HCT116 (cell line): ENCODE measurements at regions not wholly inside any gene's neighbourhood (a gene's known extent, or its start where the extent isn't known, plus 50 kb on each side); places are given as distances from the start of the nearest gene placed in this dataset.

Experiments used
- ATAC-seq: fragments of 200-7000 bp; cut with Tn5 transposase; 2 replicates; pipeline ENCODE4 v1.9.1; 2020; ENCODE audit warnings: mild to moderate bottlenecking, moderate library complexity
- BruUV-seq: library from RNA; stranded (reverse); fragments of 400-500 nt; replicated peaks from 2 replicates; lab custom pipeline; 2021; lab: Mats Ljungman, UMichigan
- CTCF ChIA-PET: fragments of 300-600 bp; sonication (Branson Sonifier 250); formaldehyde crosslinking; loops from one replicate; lab custom pipeline; 2021; ENCODE audit warnings: antibody characterized with exemption; lab: Charles Lee
- POLR2A ChIA-PET: fragments of 300-600, 350-600 bp; sonication (Branson Sonifier 250); formaldehyde crosslinking; loops from one replicate; lab custom pipeline; 2021; ENCODE audit warnings: antibody characterized with exemption; lab: Charles Lee
- RAD21 ChIA-PET, 2 experiments: fragments of 300-600 bp; sonication (Branson Sonifier 250); formaldehyde crosslinking; loops; one replicate each; lab custom pipeline; 2023; ENCODE audit warnings: low total read pairs in 2 of 2; ENCODE audit not compliant: uncharacterized antibody in 2 of 2, unreplicated experiment in 2 of 2, low non-redundant PET in 1 of 2; lab: Charles Lee
- DNase-seq: peaks from one replicate; pipeline ENCODE4 v3.0.0-alpha.2; 2010; ENCODE audit warnings: low read depth, low spot score
- H2AFZ ChIP-seq: fragments of 200-600 bp; shearing (Covaris generic), sonication (generic); 2 replicates; pipeline ENCODE4 v1.6.1; 2017; ENCODE audit warnings: low read depth, mixed run types, mixed read lengths, antibody characterized with exemption, low read length; ENCODE audit not compliant: poor library complexity, severe bottlenecking
- H3K27ac ChIP-seq: 2 replicates; pipeline ENCODE4 v1.5.1; 2012; ENCODE audit warnings: low read depth, low read length
- H3K27me3 ChIP-seq: fragments of 200-600 bp; sonication (generic); 2 replicates; pipeline ENCODE4 v1.6.1; 2016; ENCODE audit warnings: mixed run types, low read length, mixed read lengths; ENCODE audit not compliant: insufficient read depth
- H3K36me3 ChIP-seq, 2 experiments: fragments of 200-500 bp in 1 of 2; fragments of 200-600 bp in 1 of 2; sonication (Bioruptor generic) in 1 of 2; sonication (generic) in 1 of 2; 2 replicates each; pipeline versions ENCODE4 v1.5.1 to v1.6.1; 2014 to 2016; ENCODE audit warnings: low read length in 2 of 2, inconsistent platforms in 1 of 2, mixed read lengths in 1 of 2, mixed run types in 1 of 2; ENCODE audit not compliant: insufficient read depth in 2 of 2, control insufficient read depth in 1 of 2
- H3K4me1 ChIP-seq, 2 experiments: fragments of 200-600 bp in 1 of 2; sonication (generic) in 1 of 2; 2 replicates each; pipeline versions ENCODE4 v1.5.1 to v1.6.1; 2012 to 2017; ENCODE audit warnings: low read length in 2 of 2, inconsistent platforms in 1 of 2, mild to moderate bottlenecking in 1 of 2, mixed read lengths in 1 of 2, mixed run types in 1 of 2, moderate library complexity in 1 of 2; ENCODE audit not compliant: insufficient read depth in 2 of 2, control insufficient read depth in 1 of 2
- H3K4me2 ChIP-seq: fragments of 200-600 bp; sonication (generic); 2 replicates; pipeline ENCODE4 v1.6.1; 2017; ENCODE audit warnings: mixed run types, low read length, mixed read lengths
- H3K4me3 ChIP-seq, 2 experiments: fragments of 200-600 bp in 1 of 2; sonication (generic) in 1 of 2; replicated peaks in 1 of 2; 2 replicates each; pipeline ENCODE4 v1.5.1; 2011 to 2016; ENCODE audit warnings: low read length in 2 of 2, control low read depth in 1 of 2, low read depth in 1 of 2, mild to moderate bottlenecking in 1 of 2, mixed read lengths in 1 of 2, mixed run types in 1 of 2
- H3K79me2 ChIP-seq: fragments of 200-600 bp; sonication (generic); 2 replicates; pipeline ENCODE4 v1.6.1; 2017; ENCODE audit warnings: mild to moderate bottlenecking, mixed run types, low read length, moderate library complexity, mixed read lengths; ENCODE audit not compliant: insufficient read depth
- H3K9ac ChIP-seq: fragments of 200-600 bp; sonication (generic); 2 replicates; pipeline ENCODE4 v1.6.1; 2016; ENCODE audit warnings: low read length, mixed read lengths
- H3K9me2 ChIP-seq: fragments of 200-600 bp; sonication (generic), shearing (Covaris generic); 2 replicates; pipeline ENCODE4 v1.6.1; 2017; ENCODE audit warnings: mixed run types, mild to moderate bottlenecking, moderate library complexity; ENCODE audit not compliant: insufficient read depth
- H3K9me3 ChIP-seq, 2 experiments: fragments of 200-500 bp in 1 of 2; fragments of 200-600 bp in 1 of 2; sonication (Bioruptor generic) in 1 of 2; sonication (generic) in 1 of 2; 2 replicates each; pipeline ENCODE4 v1.6.1; 2014 to 2017; ENCODE audit warnings: low read length in 2 of 2, mixed read lengths in 2 of 2, inconsistent platforms in 1 of 2, low read depth in 1 of 2, mild to moderate bottlenecking in 1 of 2, mixed run types in 1 of 2, moderate library complexity in 1 of 2; ENCODE audit not compliant: control insufficient read depth in 1 of 2, insufficient read depth in 1 of 2
- H4K20me1 ChIP-seq: fragments of 200-600 bp; sonication (generic), shearing (Covaris generic); 2 replicates; pipeline ENCODE4 v1.6.1; 2017; ENCODE audit warnings: mixed run types, mild to moderate bottlenecking, moderate library complexity; ENCODE audit not compliant: insufficient read depth
- CEBPB ChIP-seq: IDR thresholded peaks from 2 replicates; pipeline ENCODE4 v1.6.1; 2012; ENCODE audit warnings: low read depth
- EGR1 ChIP-seq: IDR thresholded peaks from 2 replicates; pipeline ENCODE4 v1.6.1; 2012; ENCODE audit warnings: low read depth
- ELF1 ChIP-seq: IDR thresholded peaks from 2 replicates; pipeline ENCODE4 v1.6.1; 2012; ENCODE audit warnings: low read depth, borderline replicate concordance
- EZH2phosphoT487 ChIP-seq: fragments of 200-600 bp; IDR thresholded peaks from 2 replicates; pipeline ENCODE4 v1.6.1; 2018; ENCODE audit warnings: antibody characterized with exemption, borderline replicate concordance
- MAX ChIP-seq: IDR thresholded peaks from 2 replicates; pipeline ENCODE4 v1.6.1; 2012
- YY1 ChIP-seq: IDR thresholded peaks from 2 replicates; pipeline ENCODE4 v1.6.1; 2011; ENCODE audit warnings: low read length, low read depth, moderate library complexity, mild to moderate bottlenecking; ENCODE audit not compliant: insufficient replicate concordance; ENCODE audit errors: extremely low read depth
- ZNF274 ChIP-seq: fragments of 200-500 bp; sonication (Bioruptor generic); IDR thresholded peaks from 2 replicates; pipeline ENCODE4 v1.6.1; 2014; ENCODE audit warnings: mild to moderate bottlenecking, low read depth, low read length, inconsistent platforms
- intact Hi-C: fragments of 100-400 bp; cut with micrococcal nuclease; formaldehyde crosslinking; loops from 2 replicates; pipeline ENCODE4 v1.10.0; 2022
- TF ChIP-seq, protein P1 (sequence below): IDR thresholded peaks from 2 replicates; pipeline ENCODE4 v1.6.1; 2011; ENCODE audit warnings: mild to moderate bottlenecking, low read length, moderate library complexity; ENCODE audit not compliant: insufficient replicate concordance; ENCODE audit errors: extremely low read depth
- TF ChIP-seq, protein P2 (sequence below): IDR thresholded peaks from 2 replicates; pipeline ENCODE4 v1.6.1; 2012

- no peaks in the 10 kb centered on the region for H4K20me1 ChIP-seq
- no peaks in the 10 kb centered on the region for H3K9me2 ChIP-seq
- intact Hi-C loops: no loop called here
- H3K27ac ChIP-seq: no peak overlapping the region
- POLR2A ChIA-PET: no interaction called here
- TF ChIP-seq ZNF274: no peak
- TF ChIP-seq CEBPB: no peak
- TF ChIP-seq MAX: no peak
- TF ChIP-seq EZH2phosphoT487: no peak
- TF ChIP-seq, protein P1, sequence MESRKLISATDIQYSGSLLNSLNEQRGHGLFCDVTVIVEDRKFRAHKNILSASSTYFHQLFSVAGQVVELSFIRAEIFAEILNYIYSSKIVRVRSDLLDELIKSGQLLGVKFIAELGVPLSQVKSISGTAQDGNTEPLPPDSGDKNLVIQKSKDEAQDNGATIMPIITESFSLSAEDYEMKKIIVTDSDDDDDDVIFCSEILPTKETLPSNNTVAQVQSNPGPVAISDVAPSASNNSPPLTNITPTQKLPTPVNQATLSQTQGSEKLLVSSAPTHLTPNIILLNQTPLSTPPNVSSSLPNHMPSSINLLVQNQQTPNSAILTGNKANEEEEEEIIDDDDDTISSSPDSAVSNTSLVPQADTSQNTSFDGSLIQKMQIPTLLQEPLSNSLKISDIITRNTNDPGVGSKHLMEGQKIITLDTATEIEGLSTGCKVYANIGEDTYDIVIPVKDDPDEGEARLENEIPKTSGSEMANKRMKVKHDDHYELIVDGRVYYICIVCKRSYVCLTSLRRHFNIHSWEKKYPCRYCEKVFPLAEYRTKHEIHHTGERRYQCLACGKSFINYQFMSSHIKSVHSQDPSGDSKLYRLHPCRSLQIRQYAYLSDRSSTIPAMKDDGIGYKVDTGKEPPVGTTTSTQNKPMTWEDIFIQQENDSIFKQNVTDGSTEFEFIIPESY: no peak
- TF ChIP-seq, all 23 proteins: peak for 0
- H3K27me3 ChIP-seq: no peaks in the 10 kb centered on the region
- no peaks in the 10 kb centered on the region for H3K4me1 ChIP-seq
- no peak overlapping the region for H2AFZ ChIP-seq
- ChIA-PET RAD21 (no interaction called here), CTCF (no interaction called here)
- H3K4me3 ChIP-seq: no peak overlapping the region
- peaks cover 0 to 10% of the 10 kb centered on the region in 2 experiments; a peak in 2 of 4 replicates for H3K9me3 ChIP-seq
- ATAC-seq: no peak
- BruUV-seq: no TSS peak
- no peak overlapping the region for H3K9ac ChIP-seq
- H3K4me2 ChIP-seq: no peak overlapping the region
- H3K79me2 ChIP-seq: no peaks in the 10 kb centered on the region
- no peaks in the 10 kb centered on the region for H3K36me3 ChIP-seq
- no peak for DNase-seq
Observed at GRCh38 chr7:68025369-68025768, 1028.7 kb downstream of the TYW1 start.

DNA sequence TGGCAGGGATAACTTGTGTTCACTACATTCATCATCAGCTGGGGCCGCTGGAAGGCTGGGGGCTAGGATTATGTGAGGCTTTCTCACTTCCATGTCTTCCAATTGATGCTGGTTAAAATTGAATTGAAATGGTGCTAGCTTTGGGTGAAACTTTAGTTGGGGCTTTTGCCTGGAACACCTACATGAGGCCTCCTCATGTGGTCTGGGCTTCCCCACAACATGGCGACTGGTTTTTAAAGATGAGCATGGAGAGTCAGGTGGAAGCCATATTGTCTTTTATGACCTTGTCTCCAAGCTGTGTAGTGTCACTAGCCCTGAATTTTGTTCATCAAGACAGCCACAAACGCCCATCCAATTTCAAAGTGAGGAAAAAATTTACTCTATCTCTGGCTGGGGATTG is 1033.9 kb downstream of the TYW1 start:
- Histone ChIP-seq H3K9me3 (peaks cover 0 to 10% of the 10 kb centered on the region in 2 experiments; a peak in 2 of 4 replicates), H3K27me3 (no peaks in the 10 kb centered on the region), H4K20me1 (no peaks in the 10 kb centered on the region), H3K27ac (no peak overlapping the region), H3K4me2 (no peak overlapping the region), H3K9me2 (no peaks in the 10 kb centered on the region), H2AFZ (no peak overlapping the region), H3K4me1 (no peaks in the 10 kb centered on the region), H3K4me3 (no peak overlapping the region), H3K79me2 (no peaks in the 10 kb centered on the region), H3K36me3 (no peaks in the 10 kb centered on the region), H3K9ac (no peak overlapping the region)
- no peak for ATAC-seq
- intact Hi-C loops: no loop called here
- TF ChIP-seq EGR1 (no peak), YY1 (no peak), CEBPB (no peak), ELF1 (no peak), EZH2phosphoT487 (no peak)
- TF ChIP-seq, protein P2, sequence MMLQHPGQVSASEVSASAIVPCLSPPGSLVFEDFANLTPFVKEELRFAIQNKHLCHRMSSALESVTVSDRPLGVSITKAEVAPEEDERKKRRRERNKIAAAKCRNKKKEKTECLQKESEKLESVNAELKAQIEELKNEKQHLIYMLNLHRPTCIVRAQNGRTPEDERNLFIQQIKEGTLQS: no peak
- no TSS peak for BruUV-seq
- POLR2A ChIA-PET: no interaction called here
- CTCF ChIA-PET: no interaction called here
- RAD21 ChIA-PET: no interaction called here
- no peak for DNase-seq
